Neural progenitor cell (in vitro differentiated cells): ENCODE measurements at regions not wholly inside any gene's neighbourhood (a gene's known extent, or its start where the extent isn't known, plus 50 kb on each side); places are given as distances from the start of the nearest gene placed in this dataset.

Experiments used
- DNase-seq: peaks from one replicate; pipeline ENCODE4 v3.0.0-alpha.2; 2016; ENCODE audit warnings: low spot score
- H2AFZ ChIP-seq: fragments of 200-600 bp; sonication (generic); replicated peaks from 2 replicates; pipeline ENCODE4 v1.6.1; 2016; ENCODE audit warnings: antibody characterized with exemption
- H3F3A ChIP-seq: fragments of 200-600 bp; sonication (generic); 2 replicates; pipeline ENCODE4 v1.6.1; 2016; ENCODE audit warnings: antibody characterized with exemption, low read depth
- H3K27ac ChIP-seq: fragments of 200-600 bp; sonication (generic); 2 replicates; pipeline ENCODE4 v1.5.1; 2016; ENCODE audit warnings: mild to moderate bottlenecking
- H3K27me3 ChIP-seq: fragments of 200-600 bp; sonication (generic); 2 replicates; pipeline ENCODE4 v1.6.1; 2016; ENCODE audit warnings: mild to moderate bottlenecking, moderate library complexity
- H3K36me3 ChIP-seq: fragments of 200-600 bp; sonication (generic); 2 replicates; pipeline ENCODE4 v1.5.1; 2016
- H3K4me1 ChIP-seq: fragments of 200-600 bp; sonication (generic); 2 replicates; pipeline ENCODE4 v1.6.1; 2016; ENCODE audit warnings: mixed run types
- H3K4me2 ChIP-seq: fragments of 200-600 bp; sonication (generic); 2 replicates; pipeline ENCODE4 v1.6.1; 2016
- H3K4me3 ChIP-seq: fragments of 200-600 bp; sonication (generic); 2 replicates; pipeline ENCODE4 v1.5.1; 2016
- H3K79me2 ChIP-seq: fragments of 200-600 bp; sonication (generic); 2 replicates; pipeline ENCODE4 v1.6.1; 2016; ENCODE audit warnings: low read depth
- H3K9ac ChIP-seq: fragments of 200-600 bp; sonication (generic); 2 replicates; pipeline ENCODE4 v1.6.1; 2016
- H3K9me3 ChIP-seq: fragments of 200-600 bp; sonication (generic); 2 replicates; pipeline ENCODE4 v1.5.1; 2016; ENCODE audit warnings: low read depth
- H4K20me1 ChIP-seq: fragments of 200-600 bp; sonication (generic); 2 replicates; pipeline ENCODE4 v1.6.1; 2016; ENCODE audit warnings: low read depth
- H3K27ac Mint-ChIP-seq: 3 replicates; pipeline ENCODE4 v1.8.0; 2021; ENCODE audit warnings: mixed read lengths
- H3K27me3 Mint-ChIP-seq: 2 replicates; pipeline ENCODE4 v1.8.0; 2022; ENCODE audit warnings: low read depth, mild to moderate bottlenecking, inconsistent platforms, moderate library complexity, mixed read lengths; ENCODE audit not compliant: insufficient read depth
- H3K36me3 Mint-ChIP-seq: 3 replicates; pipeline ENCODE4 v1.8.0; 2021; ENCODE audit warnings: mixed read lengths
- H3K4me1 Mint-ChIP-seq: 3 replicates; pipeline ENCODE4 v1.8.0; 2021; ENCODE audit warnings: mixed read lengths
- H3K4me3 Mint-ChIP-seq: 3 replicates; pipeline ENCODE4 v1.8.0; 2021; ENCODE audit warnings: mild to moderate bottlenecking, moderate library complexity, mixed read lengths
- H3K9me3 Mint-ChIP-seq: 3 replicates; pipeline ENCODE4 v1.8.0; 2020; ENCODE audit warnings: mixed read lengths
- EZH2 ChIP-seq: fragments of 200-600 bp; sonication (generic); IDR thresholded peaks from 2 replicates; pipeline ENCODE4 v1.6.1; 2017; ENCODE audit warnings: antibody characterized with exemption, mild to moderate bottlenecking, moderate library complexity
- EZH2phosphoT487 ChIP-seq: fragments of 200-600 bp; sonication (generic); IDR thresholded peaks from 2 replicates; pipeline ENCODE4 v1.6.1; 2017; ENCODE audit warnings: antibody characterized with exemption
- TF ChIP-seq, protein P1 (sequence below): fragments of 200-600 bp; sonication (generic); IDR thresholded peaks from 2 replicates; pipeline ENCODE4 v1.5.1; 2017; ENCODE audit warnings: antibody characterized with exemption, mild to moderate bottlenecking

DNA sequence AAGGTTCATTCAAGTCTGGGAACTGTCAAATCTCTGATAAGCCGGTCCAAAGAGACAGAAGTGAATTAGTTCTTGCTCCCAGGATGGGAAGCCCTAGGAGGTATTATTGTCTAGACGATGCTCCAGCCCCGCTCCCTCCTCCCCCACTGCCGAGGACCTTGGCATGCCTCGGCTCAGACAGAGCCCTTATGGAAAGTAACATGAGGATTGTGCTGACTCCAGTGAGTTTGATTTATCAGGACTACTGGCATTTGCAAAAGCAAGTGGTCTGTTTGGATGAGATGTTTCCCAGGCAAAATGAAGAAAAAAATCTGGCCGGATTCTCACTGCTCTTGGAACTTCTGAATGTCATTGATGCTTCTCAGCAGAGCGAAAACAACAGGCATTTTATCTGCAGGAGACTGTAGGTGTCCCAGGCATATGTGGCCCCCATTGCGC, 341.0 kb downstream of the ETS1 start:
- Mint-ChIP-seq H3K9me3 (no peaks in the 10 kb centered on the region), H3K27ac (peak overlapping the region; percentile 16), H3K4me1 (peaks cover 11% of the 10 kb centered on the region), H3K4me3 (no peak overlapping the region), H3K27me3 (peaks cover 6% of the 10 kb centered on the region), H3K36me3 (no peaks in the 10 kb centered on the region)
- Histone ChIP-seq H3K4me3 (no peak overlapping the region), H3K4me1 (peaks cover 9% of the 10 kb centered on the region), H3F3A (no peaks in the 10 kb centered on the region), H3K4me2 (peak overlapping the region; percentile 25), H2AFZ (peak overlapping the region; percentile 3), H3K27ac (no peak overlapping the region), H3K9me3 (no peaks in the 10 kb centered on the region), H3K36me3 (no peaks in the 10 kb centered on the region), H3K9ac (no peak overlapping the region), H3K79me2 (no peaks in the 10 kb centered on the region), H3K27me3 (no peaks in the 10 kb centered on the region), H4K20me1 (no peaks in the 10 kb centered on the region)
- DNase-seq = peak; percentile 9
- TF ChIP-seq EZH2phosphoT487 (no peak), EZH2 (no peak)
- TF ChIP-seq, protein P1, sequence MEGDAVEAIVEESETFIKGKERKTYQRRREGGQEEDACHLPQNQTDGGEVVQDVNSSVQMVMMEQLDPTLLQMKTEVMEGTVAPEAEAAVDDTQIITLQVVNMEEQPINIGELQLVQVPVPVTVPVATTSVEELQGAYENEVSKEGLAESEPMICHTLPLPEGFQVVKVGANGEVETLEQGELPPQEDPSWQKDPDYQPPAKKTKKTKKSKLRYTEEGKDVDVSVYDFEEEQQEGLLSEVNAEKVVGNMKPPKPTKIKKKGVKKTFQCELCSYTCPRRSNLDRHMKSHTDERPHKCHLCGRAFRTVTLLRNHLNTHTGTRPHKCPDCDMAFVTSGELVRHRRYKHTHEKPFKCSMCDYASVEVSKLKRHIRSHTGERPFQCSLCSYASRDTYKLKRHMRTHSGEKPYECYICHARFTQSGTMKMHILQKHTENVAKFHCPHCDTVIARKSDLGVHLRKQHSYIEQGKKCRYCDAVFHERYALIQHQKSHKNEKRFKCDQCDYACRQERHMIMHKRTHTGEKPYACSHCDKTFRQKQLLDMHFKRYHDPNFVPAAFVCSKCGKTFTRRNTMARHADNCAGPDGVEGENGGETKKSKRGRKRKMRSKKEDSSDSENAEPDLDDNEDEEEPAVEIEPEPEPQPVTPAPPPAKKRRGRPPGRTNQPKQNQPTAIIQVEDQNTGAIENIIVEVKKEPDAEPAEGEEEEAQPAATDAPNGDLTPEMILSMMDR = no peak

DNA sequence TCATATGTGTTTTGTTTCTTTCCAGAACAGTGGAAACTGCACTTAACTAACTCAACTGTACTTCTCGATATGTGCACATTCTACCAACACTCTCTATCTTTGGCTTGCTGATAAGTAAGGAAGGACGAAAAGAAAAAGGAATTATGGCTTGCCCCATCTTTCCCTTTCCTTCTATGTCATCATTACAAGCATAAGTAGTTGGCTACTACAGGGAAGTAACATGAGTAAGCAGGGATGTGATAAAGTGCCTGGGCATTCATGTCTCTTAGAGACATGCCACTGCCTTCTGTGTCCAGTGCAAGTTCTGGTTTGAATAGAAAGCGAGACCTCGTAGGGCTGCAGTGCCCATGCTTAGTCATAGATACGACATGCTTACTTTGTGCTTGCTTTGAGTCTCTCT, 342.5 kb downstream of the ETS1 start:
- H3K9me3 ChIP-seq = no peaks in the 10 kb centered on the region
- H3F3A ChIP-seq = no peaks in the 10 kb centered on the region
- no peak for DNase-seq
- H3K36me3 ChIP-seq = no peaks in the 10 kb centered on the region
- H3K4me2 ChIP-seq = no peak overlapping the region
- H3K27ac Mint-ChIP-seq = no peak overlapping the region
- H3K27ac ChIP-seq = no peak overlapping the region
- H2AFZ ChIP-seq = no peak overlapping the region
- no peak overlapping the region for H3K4me3 Mint-ChIP-seq
- TF ChIP-seq EZH2 (no peak), EZH2phosphoT487 (no peak)
- TF ChIP-seq, protein P1 = no peak
- H3K79me2 ChIP-seq = no peaks in the 10 kb centered on the region
- H3K9ac ChIP-seq = no peak overlapping the region
- no peaks in the 10 kb centered on the region for H3K27me3 ChIP-seq
- peaks cover 11% of the 10 kb centered on the region for H3K4me1 Mint-ChIP-seq
- no peaks in the 10 kb centered on the region for H3K9me3 Mint-ChIP-seq
- peaks cover 4% of the 10 kb centered on the region for H3K27me3 Mint-ChIP-seq
- H3K36me3 Mint-ChIP-seq = no peaks in the 10 kb centered on the region
- H3K4me1 ChIP-seq = peaks cover 9% of the 10 kb centered on the region
- H3K4me3 ChIP-seq = no peak overlapping the region
- H4K20me1 ChIP-seq = no peaks in the 10 kb centered on the region

DNA sequence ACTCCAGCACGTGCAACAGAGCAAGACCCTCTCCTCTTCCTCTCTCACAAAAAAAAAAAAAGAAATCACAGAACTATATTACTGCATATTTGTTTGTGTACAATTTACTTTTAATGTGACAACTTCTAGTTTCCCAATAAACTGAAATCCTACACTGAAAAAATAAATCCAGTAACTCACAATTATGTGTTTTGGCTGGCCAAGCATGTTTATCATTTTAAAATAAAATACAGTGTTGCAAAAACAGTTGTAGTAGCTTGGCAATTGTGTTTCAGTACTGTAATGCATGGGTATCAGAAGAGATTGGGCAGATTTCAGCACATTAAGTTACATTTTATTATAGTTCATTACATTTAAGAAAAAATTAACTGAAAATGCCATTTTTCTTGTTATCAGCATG, 344.9 kb downstream of the ETS1 start:
- TF ChIP-seq EZH2phosphoT487 (no peak), EZH2 (no peak)
- TF ChIP-seq, protein P1 = no peak
- Mint-ChIP-seq H3K4me3 (no peak overlapping the region), H3K27ac (no peak overlapping the region), H3K36me3 (no peaks in the 10 kb centered on the region), H3K9me3 (peaks cover 2% of the 10 kb centered on the region), H3K27me3 (peaks cover 4% of the 10 kb centered on the region), H3K4me1 (peaks cover 11% of the 10 kb centered on the region)
- Histone ChIP-seq H2AFZ (no peak overlapping the region), H3K4me1 (peaks cover 9% of the 10 kb centered on the region), H4K20me1 (no peaks in the 10 kb centered on the region), H3K27ac (no peak overlapping the region), H3K9ac (no peak overlapping the region), H3K79me2 (no peaks in the 10 kb centered on the region), H3K4me3 (no peak overlapping the region), H3F3A (no peaks in the 10 kb centered on the region), H3K36me3 (no peaks in the 10 kb centered on the region), H3K4me2 (no peak overlapping the region), H3K27me3 (no peaks in the 10 kb centered on the region), H3K9me3 (no peaks in the 10 kb centered on the region)
- DNase-seq = no peak
